LNCAP (cell line): ENCODE measurements at regions not wholly inside any gene's neighbourhood (a gene's known extent, or its start where the extent isn't known, plus 50 kb on each side); places are given as distances from the start of the nearest gene placed in this dataset.

ENCODE experiments used
- TF ChIP-seq, protein P1 (sequence below): fragments of 450-650 bp; IDR thresholded peaks from 2 replicates; pipeline ENCODE4 v1.5.1; 2017; ENCODE audit warnings: mild to moderate bottlenecking

DNA sequence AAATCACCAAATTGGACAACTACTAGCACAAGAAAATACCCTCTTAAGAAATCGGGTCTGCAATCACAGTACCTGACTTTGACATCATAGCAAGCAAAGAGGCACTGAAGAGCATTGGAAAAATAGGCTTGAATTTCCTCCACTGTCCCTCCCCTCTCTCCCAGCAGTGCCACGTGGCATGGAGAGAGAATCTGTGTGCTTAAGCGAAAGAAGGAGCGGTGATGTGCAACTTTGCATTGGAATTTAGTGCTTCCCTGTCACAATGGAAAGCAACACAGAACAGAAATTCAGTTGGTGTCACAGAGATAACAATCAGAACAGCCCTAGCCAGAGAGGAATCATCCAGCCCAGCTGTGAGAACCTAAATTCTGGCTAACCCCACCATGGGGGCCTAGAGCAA, 207.5 kb upstream of the SLITRK3 start:
- TF ChIP-seq, protein P1, sequence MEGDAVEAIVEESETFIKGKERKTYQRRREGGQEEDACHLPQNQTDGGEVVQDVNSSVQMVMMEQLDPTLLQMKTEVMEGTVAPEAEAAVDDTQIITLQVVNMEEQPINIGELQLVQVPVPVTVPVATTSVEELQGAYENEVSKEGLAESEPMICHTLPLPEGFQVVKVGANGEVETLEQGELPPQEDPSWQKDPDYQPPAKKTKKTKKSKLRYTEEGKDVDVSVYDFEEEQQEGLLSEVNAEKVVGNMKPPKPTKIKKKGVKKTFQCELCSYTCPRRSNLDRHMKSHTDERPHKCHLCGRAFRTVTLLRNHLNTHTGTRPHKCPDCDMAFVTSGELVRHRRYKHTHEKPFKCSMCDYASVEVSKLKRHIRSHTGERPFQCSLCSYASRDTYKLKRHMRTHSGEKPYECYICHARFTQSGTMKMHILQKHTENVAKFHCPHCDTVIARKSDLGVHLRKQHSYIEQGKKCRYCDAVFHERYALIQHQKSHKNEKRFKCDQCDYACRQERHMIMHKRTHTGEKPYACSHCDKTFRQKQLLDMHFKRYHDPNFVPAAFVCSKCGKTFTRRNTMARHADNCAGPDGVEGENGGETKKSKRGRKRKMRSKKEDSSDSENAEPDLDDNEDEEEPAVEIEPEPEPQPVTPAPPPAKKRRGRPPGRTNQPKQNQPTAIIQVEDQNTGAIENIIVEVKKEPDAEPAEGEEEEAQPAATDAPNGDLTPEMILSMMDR: no peak

- TF ChIP-seq, protein P1: no peak
These were observed 199.0 kb upstream of the SLITRK3 start for GRCh38 chr3:165395188-165395587.

DNA sequence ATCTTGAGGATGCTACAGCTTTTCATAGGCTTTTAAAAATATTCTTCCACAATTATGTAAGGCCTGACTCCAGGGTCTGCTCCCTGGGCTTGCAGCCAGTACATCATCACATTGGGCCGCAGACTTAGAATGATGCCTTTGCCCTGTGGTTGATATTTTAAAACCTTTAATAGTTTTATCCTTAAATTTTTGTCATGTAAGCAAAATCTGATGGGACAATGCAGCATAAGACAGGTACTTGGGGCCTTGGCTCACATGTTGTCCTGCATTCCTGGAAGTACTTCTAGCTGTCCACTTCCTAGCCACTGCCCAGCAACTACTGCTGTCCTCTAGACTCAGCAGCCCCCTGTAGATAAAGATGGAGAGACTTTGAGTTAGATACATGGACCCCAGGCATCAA, 197.3 kb upstream of the SLITRK3 start:
- TF ChIP-seq, protein P1: no peak

GRCh38 chr3:165390166-165390565, 194.0 kb upstream of the SLITRK3 start:
- TF ChIP-seq, protein P1: no peak

DNA sequence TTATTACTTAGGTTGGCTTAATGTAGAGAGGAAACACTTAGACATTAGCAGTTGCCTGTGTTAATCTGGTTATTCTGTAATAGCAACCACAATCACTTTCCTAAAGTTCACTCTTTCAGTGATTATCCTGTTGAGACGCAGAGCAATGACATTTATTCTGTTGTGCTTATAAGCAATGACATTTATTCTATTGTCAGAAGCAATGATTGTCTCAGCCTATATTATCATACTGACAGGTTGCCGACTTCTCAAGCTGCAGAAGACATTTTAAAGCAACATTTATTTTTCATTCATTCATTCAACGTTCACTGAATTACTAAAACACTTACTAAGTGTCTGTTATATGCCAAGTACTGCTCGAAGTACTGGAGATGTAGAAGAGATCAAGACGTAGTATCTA, 193.5 kb upstream of the SLITRK3 start:
- TF ChIP-seq, protein P1: no peak

DNA sequence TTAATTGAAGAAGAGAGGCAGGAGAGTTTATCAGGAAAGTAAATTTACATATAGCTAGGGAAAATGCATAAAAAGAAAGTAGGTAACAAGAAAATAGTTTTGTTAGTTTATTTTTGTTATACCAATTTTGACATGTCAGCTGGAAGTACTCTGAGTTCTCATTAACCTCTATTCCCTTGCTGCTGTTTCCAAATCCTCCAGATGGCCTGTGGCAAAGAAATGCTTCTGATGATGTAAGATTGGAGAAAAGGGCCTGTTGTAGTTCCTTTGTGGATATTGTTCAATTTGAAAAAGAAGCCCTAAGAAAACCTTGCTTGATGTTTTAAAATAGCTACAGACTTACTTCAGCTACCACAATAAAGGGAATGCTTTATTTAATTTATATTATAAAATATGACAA, 192.9 kb upstream of the SLITRK3 start:
- TF ChIP-seq, protein P1: no peak

GRCh38 chr3:165383381-165383780, 187.2 kb upstream of the SLITRK3 start:
- TF ChIP-seq, protein P1: no peak

- TF ChIP-seq, protein P1: no peak
These were observed 186.5 kb upstream of the SLITRK3 start for GRCh38 chr3:165382672-165383071.
